ENCODE measurements at regions not wholly inside any gene's neighbourhood (a gene's known extent, or its start where the extent isn't known, plus 50 kb on each side); places are given as distances from the start of the nearest gene placed in this dataset.
"Not testable (repeated sequence)": the region's sequence is repeated elsewhere in the genome, so short reads cannot be mapped to it uniquely, and the experiment has no call there.

GRCh38 chr3:190941694-190942260 lies 79.3 kb upstream of the GMNC start:
- H3K4me1 Mint-ChIP-seq (ENCODE audit: low read depth): peaks cover 12% of the 10 kb centered on the region
- H3K27ac Mint-ChIP-seq: no peak overlapping the region
- H3K4me3 Mint-ChIP-seq (ENCODE audit: low read depth): no peak overlapping the region
- no peaks in the 10 kb centered on the region for H3K27me3 Mint-ChIP-seq
- H3K9me3 Mint-ChIP-seq (ENCODE audit: low read depth): no peaks in the 10 kb centered on the region
- no peaks in the 10 kb centered on the region for H3K36me3 Mint-ChIP-seq (ENCODE audit: insufficient read depth)
- no peak for DNase-seq (ENCODE audit: low spot score, unreplicated experiment)
- no peak for TF ChIP-seq CTCF (IDR thresholded peaks at IDR 0.05; ENCODE audit: unreplicated experiment)

GRCh38 chr3:190934616-190935015 lies 72.1 kb upstream of the GMNC start:
- not testable (repeated sequence) for DNase-seq (ENCODE audit: low spot score, unreplicated experiment); H3K27ac Mint-ChIP-seq; H3K9me3 Mint-ChIP-seq (ENCODE audit: low read depth); H3K36me3 Mint-ChIP-seq (ENCODE audit: insufficient read depth); H3K4me3 Mint-ChIP-seq (ENCODE audit: low read depth); H3K27me3 Mint-ChIP-seq
- peaks cover 12% of the 10 kb centered on the region for H3K4me1 Mint-ChIP-seq (ENCODE audit: low read depth)

- Mint-ChIP-seq H3K4me3 (ENCODE audit: low read depth) (no peak overlapping the region), H3K27ac (no peak overlapping the region), H3K9me3 (ENCODE audit: low read depth) (no peaks in the 10 kb centered on the region), H3K36me3 (ENCODE audit: insufficient read depth) (no peaks in the 10 kb centered on the region), H3K27me3 (peaks cover 14% of the 10 kb centered on the region), H3K4me1 (ENCODE audit: low read depth) (peaks cover 3% of the 10 kb centered on the region)
- TF ChIP-seq CTCF (IDR thresholded peaks at IDR 0.05; ENCODE audit: unreplicated experiment): no peak
- DNase-seq (ENCODE audit: low spot score, unreplicated experiment): no peak
Observed at GRCh38 chr3:190926619-190927018, 64.1 kb upstream of the GMNC start.

- no peaks in the 10 kb centered on the region for H3K27me3 Mint-ChIP-seq
- H3K9me3 Mint-ChIP-seq (ENCODE audit: low read depth): no peaks in the 10 kb centered on the region
- no peak overlapping the region for H3K4me3 Mint-ChIP-seq (ENCODE audit: low read depth)
- no peak overlapping the region for H3K27ac Mint-ChIP-seq
- H3K36me3 Mint-ChIP-seq (ENCODE audit: insufficient read depth): no peaks in the 10 kb centered on the region
- no peak for TF ChIP-seq CTCF (IDR thresholded peaks at IDR 0.05; ENCODE audit: unreplicated experiment)
- H3K4me1 Mint-ChIP-seq (ENCODE audit: low read depth): no peaks in the 10 kb centered on the region
- no peak for DNase-seq (ENCODE audit: low spot score, unreplicated experiment)
Observed at GRCh38 chr3:190912736-190913135, 50.2 kb upstream of the GMNC start.

Data from progenitor cell of endocrine pancreas (in vitro differentiated cells).